HCT116 (cell line): ENCODE measurements at regions not wholly inside any gene's neighbourhood (a gene's known extent, or its start where the extent isn't known, plus 50 kb on each side); places are given as distances from the start of the nearest gene placed in this dataset.
A peak's percentile ranks its signal among the peaks of the same experiment; 100 is the strongest.

Experiments used
- ATAC-seq: fragments of 200-7000 bp; cut with Tn5 transposase; 2 replicates; pipeline ENCODE4 v1.9.1; 2020; ENCODE audit warnings: mild to moderate bottlenecking, moderate library complexity
- BruUV-seq: library from RNA; stranded (reverse); fragments of 400-500 nt; replicated peaks from 2 replicates; lab custom pipeline; 2021; lab: Mats Ljungman, UMichigan
- CTCF ChIA-PET: fragments of 300-600 bp; sonication (Branson Sonifier 250); formaldehyde crosslinking; loops from one replicate; lab custom pipeline; 2021; ENCODE audit warnings: antibody characterized with exemption; lab: Charles Lee
- POLR2A ChIA-PET: fragments of 300-600, 350-600 bp; sonication (Branson Sonifier 250); formaldehyde crosslinking; loops from one replicate; lab custom pipeline; 2021; ENCODE audit warnings: antibody characterized with exemption; lab: Charles Lee
- RAD21 ChIA-PET, 2 experiments: fragments of 300-600 bp; sonication (Branson Sonifier 250); formaldehyde crosslinking; loops; one replicate each; lab custom pipeline; 2023; ENCODE audit warnings: low total read pairs in 2 of 2; ENCODE audit not compliant: uncharacterized antibody in 2 of 2, unreplicated experiment in 2 of 2, low non-redundant PET in 1 of 2; lab: Charles Lee
- DNase-seq: peaks from one replicate; pipeline ENCODE4 v3.0.0-alpha.2; 2010; ENCODE audit warnings: low read depth, low spot score
- H2AFZ ChIP-seq: fragments of 200-600 bp; shearing (Covaris generic), sonication (generic); 2 replicates; pipeline ENCODE4 v1.6.1; 2017; ENCODE audit warnings: low read depth, mixed run types, mixed read lengths, antibody characterized with exemption, low read length; ENCODE audit not compliant: poor library complexity, severe bottlenecking
- H3K27ac ChIP-seq: 2 replicates; pipeline ENCODE4 v1.5.1; 2012; ENCODE audit warnings: low read depth, low read length
- H3K27me3 ChIP-seq: fragments of 200-600 bp; sonication (generic); 2 replicates; pipeline ENCODE4 v1.6.1; 2016; ENCODE audit warnings: mixed run types, low read length, mixed read lengths; ENCODE audit not compliant: insufficient read depth
- H3K36me3 ChIP-seq, 2 experiments: fragments of 200-500 bp in 1 of 2; fragments of 200-600 bp in 1 of 2; sonication (Bioruptor generic) in 1 of 2; sonication (generic) in 1 of 2; 2 replicates each; pipeline versions ENCODE4 v1.5.1 to v1.6.1; 2014 to 2016; ENCODE audit warnings: low read length in 2 of 2, inconsistent platforms in 1 of 2, mixed read lengths in 1 of 2, mixed run types in 1 of 2; ENCODE audit not compliant: insufficient read depth in 2 of 2, control insufficient read depth in 1 of 2
- H3K4me1 ChIP-seq, 2 experiments: fragments of 200-600 bp in 1 of 2; sonication (generic) in 1 of 2; 2 replicates each; pipeline versions ENCODE4 v1.5.1 to v1.6.1; 2012 to 2017; ENCODE audit warnings: low read length in 2 of 2, inconsistent platforms in 1 of 2, mild to moderate bottlenecking in 1 of 2, mixed read lengths in 1 of 2, mixed run types in 1 of 2, moderate library complexity in 1 of 2; ENCODE audit not compliant: insufficient read depth in 2 of 2, control insufficient read depth in 1 of 2
- H3K4me2 ChIP-seq: fragments of 200-600 bp; sonication (generic); 2 replicates; pipeline ENCODE4 v1.6.1; 2017; ENCODE audit warnings: mixed run types, low read length, mixed read lengths
- H3K4me3 ChIP-seq, 2 experiments: fragments of 200-600 bp in 1 of 2; sonication (generic) in 1 of 2; replicated peaks in 1 of 2; 2 replicates each; pipeline ENCODE4 v1.5.1; 2011 to 2016; ENCODE audit warnings: low read length in 2 of 2, control low read depth in 1 of 2, low read depth in 1 of 2, mild to moderate bottlenecking in 1 of 2, mixed read lengths in 1 of 2, mixed run types in 1 of 2
- H3K79me2 ChIP-seq: fragments of 200-600 bp; sonication (generic); 2 replicates; pipeline ENCODE4 v1.6.1; 2017; ENCODE audit warnings: mild to moderate bottlenecking, mixed run types, low read length, moderate library complexity, mixed read lengths; ENCODE audit not compliant: insufficient read depth
- H3K9ac ChIP-seq: fragments of 200-600 bp; sonication (generic); 2 replicates; pipeline ENCODE4 v1.6.1; 2016; ENCODE audit warnings: low read length, mixed read lengths
- H3K9me2 ChIP-seq: fragments of 200-600 bp; sonication (generic), shearing (Covaris generic); 2 replicates; pipeline ENCODE4 v1.6.1; 2017; ENCODE audit warnings: mixed run types, mild to moderate bottlenecking, moderate library complexity; ENCODE audit not compliant: insufficient read depth
- H3K9me3 ChIP-seq, 2 experiments: fragments of 200-500 bp in 1 of 2; fragments of 200-600 bp in 1 of 2; sonication (Bioruptor generic) in 1 of 2; sonication (generic) in 1 of 2; 2 replicates each; pipeline ENCODE4 v1.6.1; 2014 to 2017; ENCODE audit warnings: low read length in 2 of 2, mixed read lengths in 2 of 2, inconsistent platforms in 1 of 2, low read depth in 1 of 2, mild to moderate bottlenecking in 1 of 2, mixed run types in 1 of 2, moderate library complexity in 1 of 2; ENCODE audit not compliant: control insufficient read depth in 1 of 2, insufficient read depth in 1 of 2
- H4K20me1 ChIP-seq: fragments of 200-600 bp; sonication (generic), shearing (Covaris generic); 2 replicates; pipeline ENCODE4 v1.6.1; 2017; ENCODE audit warnings: mixed run types, mild to moderate bottlenecking, moderate library complexity; ENCODE audit not compliant: insufficient read depth
- CEBPB ChIP-seq: IDR thresholded peaks from 2 replicates; pipeline ENCODE4 v1.6.1; 2012; ENCODE audit warnings: low read depth
- EGR1 ChIP-seq: IDR thresholded peaks from 2 replicates; pipeline ENCODE4 v1.6.1; 2012; ENCODE audit warnings: low read depth
- FOSL1 ChIP-seq: IDR thresholded peaks from 2 replicates; pipeline ENCODE4 v1.6.1; 2012; ENCODE audit warnings: low read depth
- POLR2A ChIP-seq: IDR thresholded peaks from 2 replicates; pipeline ENCODE4 v1.7.0; 2011; ENCODE audit warnings: borderline replicate concordance; ENCODE audit not compliant: insufficient read depth, insufficient read length; ENCODE audit errors: extremely low read depth
- RAD21 ChIP-seq: IDR thresholded peaks from 2 replicates; pipeline ENCODE4 v1.6.1; 2012; ENCODE audit warnings: low read depth, mild to moderate bottlenecking
- REST ChIP-seq: IDR thresholded peaks from 2 replicates; pipeline ENCODE4 v1.6.1; 2012; ENCODE audit warnings: low read depth
- SP1 ChIP-seq: IDR thresholded peaks from 2 replicates; pipeline ENCODE4 v1.6.1; 2012; ENCODE audit warnings: low read depth
- TCF7L2 ChIP-seq: IDR thresholded peaks from 2 replicates; pipeline ENCODE4 v1.7.0; 2011; ENCODE audit warnings: borderline replicate concordance, inconsistent platforms; ENCODE audit not compliant: insufficient read depth, insufficient read length; ENCODE audit errors: extremely low read depth
- ZNF274 ChIP-seq: fragments of 200-500 bp; sonication (Bioruptor generic); IDR thresholded peaks from 2 replicates; pipeline ENCODE4 v1.6.1; 2014; ENCODE audit warnings: mild to moderate bottlenecking, low read depth, low read length, inconsistent platforms
- intact Hi-C: fragments of 100-400 bp; cut with micrococcal nuclease; formaldehyde crosslinking; loops from 2 replicates; pipeline ENCODE4 v1.10.0; 2022

GRCh38 chr4:137967480-137968190 lies 274.5 kb downstream of the SLC7A11 start:
- Histone ChIP-seq H3K79me2 (no peaks in the 10 kb centered on the region), H2AFZ (peak overlapping the region; percentile 39), H4K20me1 (no peaks in the 10 kb centered on the region), H3K9me3 (no peaks in the 10 kb centered on the region; a peak in 1 of 4 replicates), H3K4me1 (no peaks in the 10 kb centered on the region), H3K4me3 (no peak overlapping the region), H3K36me3 (no peaks in the 10 kb centered on the region), H3K4me2 (no peak overlapping the region), H3K27me3 (no peaks in the 10 kb centered on the region), H3K9ac (no peak overlapping the region), H3K27ac (no peak overlapping the region), H3K9me2 (no peaks in the 10 kb centered on the region)
- POLR2A ChIA-PET = no interaction called here
- CTCF ChIA-PET = no interaction called here
- RAD21 ChIA-PET = no interaction called here
- no peak for DNase-seq
- no TSS peak for BruUV-seq
- intact Hi-C loops = no loop called here
- no peak for ATAC-seq
- TF ChIP-seq ZNF274 (no peak), RAD21 (no peak), CEBPB (no peak), FOSL1 (no peak), POLR2A (no peak), EGR1 (no peak), TCF7L2 (no peak)

DNA sequence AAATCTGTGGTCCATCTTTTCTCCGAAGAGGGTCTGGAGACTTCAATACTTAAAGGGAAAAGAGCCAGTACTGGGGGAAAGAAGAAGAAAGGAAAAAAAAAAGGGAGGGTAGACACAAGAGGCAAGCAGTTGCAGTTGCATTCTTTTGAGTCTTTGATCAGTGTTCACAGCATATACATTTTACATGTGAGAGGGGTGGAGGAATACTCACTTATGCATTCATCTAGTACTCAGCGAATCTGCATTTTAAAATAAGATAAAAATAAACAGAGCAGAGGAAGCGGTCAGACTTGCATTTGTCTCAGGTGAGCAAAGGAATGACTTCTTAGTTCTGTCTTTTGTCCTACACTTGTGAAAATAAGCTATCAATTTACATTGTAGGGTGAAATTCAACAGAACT lies 275.6 kb downstream of the SLC7A11 start:
- Histone ChIP-seq H3K27ac (no peak overlapping the region), H3K9ac (no peak overlapping the region), H3K27me3 (no peaks in the 10 kb centered on the region), H2AFZ (no peak overlapping the region), H3K4me3 (no peak overlapping the region), H3K79me2 (no peaks in the 10 kb centered on the region), H3K9me3 (no peaks in the 10 kb centered on the region; a peak in 1 of 4 replicates), H4K20me1 (no peaks in the 10 kb centered on the region), H3K4me1 (no peaks in the 10 kb centered on the region), H3K9me2 (no peaks in the 10 kb centered on the region), H3K36me3 (no peaks in the 10 kb centered on the region), H3K4me2 (no peak overlapping the region)
- ChIA-PET RAD21 (no interaction called here), POLR2A (no interaction called here), CTCF (no interaction called here)
- no TSS peak for BruUV-seq
- TF ChIP-seq REST (no peak), SP1 (no peak)
- ATAC-seq (no peak), DNase-seq (no peak)
- intact Hi-C loops = no loop called here
